ENCODE measurements at regions not wholly inside any gene's neighbourhood (a gene's known extent, or its start where the extent isn't known, plus 50 kb on each side); places are given as distances from the start of the nearest gene placed in this dataset.

GRCh38 chr5:171520300-171521174 is 101.1 kb downstream of the FGF18 start:
- H3K4me1 ChIP-seq (ENCODE audit: low read length), result no peaks in the 10 kb centered on the region
- H4K20me1 ChIP-seq (ENCODE audit: insufficient read depth, low read length), result no peaks in the 10 kb centered on the region
- no peaks in the 10 kb centered on the region for H3K9me3 ChIP-seq (ENCODE audit: insufficient read depth, low read length)
- TF ChIP-seq, protein P1, sequence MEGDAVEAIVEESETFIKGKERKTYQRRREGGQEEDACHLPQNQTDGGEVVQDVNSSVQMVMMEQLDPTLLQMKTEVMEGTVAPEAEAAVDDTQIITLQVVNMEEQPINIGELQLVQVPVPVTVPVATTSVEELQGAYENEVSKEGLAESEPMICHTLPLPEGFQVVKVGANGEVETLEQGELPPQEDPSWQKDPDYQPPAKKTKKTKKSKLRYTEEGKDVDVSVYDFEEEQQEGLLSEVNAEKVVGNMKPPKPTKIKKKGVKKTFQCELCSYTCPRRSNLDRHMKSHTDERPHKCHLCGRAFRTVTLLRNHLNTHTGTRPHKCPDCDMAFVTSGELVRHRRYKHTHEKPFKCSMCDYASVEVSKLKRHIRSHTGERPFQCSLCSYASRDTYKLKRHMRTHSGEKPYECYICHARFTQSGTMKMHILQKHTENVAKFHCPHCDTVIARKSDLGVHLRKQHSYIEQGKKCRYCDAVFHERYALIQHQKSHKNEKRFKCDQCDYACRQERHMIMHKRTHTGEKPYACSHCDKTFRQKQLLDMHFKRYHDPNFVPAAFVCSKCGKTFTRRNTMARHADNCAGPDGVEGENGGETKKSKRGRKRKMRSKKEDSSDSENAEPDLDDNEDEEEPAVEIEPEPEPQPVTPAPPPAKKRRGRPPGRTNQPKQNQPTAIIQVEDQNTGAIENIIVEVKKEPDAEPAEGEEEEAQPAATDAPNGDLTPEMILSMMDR (IDR thresholded peaks at IDR 0.05; ENCODE audit: low read depth, low read length), result no peak
- H3K27ac ChIP-seq (ENCODE audit: low read length), result no peak overlapping the region
- no peaks in the 10 kb centered on the region for H3K36me3 ChIP-seq (replicated peaks; ENCODE audit: low read depth, low read length)
- H3K4me3 ChIP-seq (ENCODE audit: low read length), result no peak overlapping the region
- H3K9ac ChIP-seq (ENCODE audit: low read length), result no peak overlapping the region
- H2AFZ ChIP-seq (ENCODE audit: low read depth, low read length), result no peak overlapping the region
- no peaks in the 10 kb centered on the region for H3K79me2 ChIP-seq (ENCODE audit: low read length)
- H3K4me2 ChIP-seq (ENCODE audit: low read length), result no peak overlapping the region
- H3K27me3 ChIP-seq (ENCODE audit: low read depth, low read length), result no peaks in the 10 kb centered on the region; the same call in 1 of the 2 replicates

DNA sequence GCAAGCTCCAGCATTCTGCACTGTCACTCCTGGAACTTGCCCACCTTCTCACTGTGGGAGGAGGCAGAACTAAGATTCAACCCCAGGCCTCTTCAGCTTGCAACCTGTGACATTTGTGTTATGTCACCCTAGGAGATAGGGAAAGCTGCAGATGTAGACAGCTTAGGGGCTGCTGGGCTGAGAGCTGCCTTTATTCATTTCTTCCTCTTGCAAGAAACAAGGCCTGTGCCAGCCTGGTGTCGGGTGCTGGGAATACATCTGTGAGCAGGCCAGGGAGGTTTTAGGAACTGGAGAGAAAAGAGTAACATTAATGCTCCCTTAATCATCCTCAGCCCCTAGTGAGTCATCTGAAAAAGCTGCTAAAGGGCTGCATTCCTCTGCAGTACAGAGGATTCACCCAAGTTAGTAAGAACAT is 101.8 kb downstream of the FGF18 start:
- H3K9me3 ChIP-seq (ENCODE audit: insufficient read depth, low read length), result no peaks in the 10 kb centered on the region
- no peaks in the 10 kb centered on the region for H4K20me1 ChIP-seq (ENCODE audit: insufficient read depth, low read length)
- H2AFZ ChIP-seq (ENCODE audit: low read depth, low read length), result no peak overlapping the region
- no peaks in the 10 kb centered on the region; the same call in 1 of the 2 replicates for H3K27me3 ChIP-seq (ENCODE audit: low read depth, low read length)
- H3K4me2 ChIP-seq (ENCODE audit: low read length), result no peak overlapping the region
- no peak overlapping the region for H3K4me3 ChIP-seq (ENCODE audit: low read length)
- TF ChIP-seq, protein P1 (IDR thresholded peaks at IDR 0.05; ENCODE audit: low read depth, low read length), result no peak
- TF ChIP-seq EZH2phosphoT487 (IDR thresholded peaks at IDR 0.05; ENCODE audit: low read depth), result no peak
- no peaks in the 10 kb centered on the region for H3K36me3 ChIP-seq (replicated peaks; ENCODE audit: low read depth, low read length)
- no peaks in the 10 kb centered on the region for H3K4me1 ChIP-seq (ENCODE audit: low read length)
- H3K27ac ChIP-seq (ENCODE audit: low read length), result no peak overlapping the region
- H3K79me2 ChIP-seq (ENCODE audit: low read length), result no peaks in the 10 kb centered on the region
- no peak overlapping the region for H3K9ac ChIP-seq (ENCODE audit: low read length)

DNA sequence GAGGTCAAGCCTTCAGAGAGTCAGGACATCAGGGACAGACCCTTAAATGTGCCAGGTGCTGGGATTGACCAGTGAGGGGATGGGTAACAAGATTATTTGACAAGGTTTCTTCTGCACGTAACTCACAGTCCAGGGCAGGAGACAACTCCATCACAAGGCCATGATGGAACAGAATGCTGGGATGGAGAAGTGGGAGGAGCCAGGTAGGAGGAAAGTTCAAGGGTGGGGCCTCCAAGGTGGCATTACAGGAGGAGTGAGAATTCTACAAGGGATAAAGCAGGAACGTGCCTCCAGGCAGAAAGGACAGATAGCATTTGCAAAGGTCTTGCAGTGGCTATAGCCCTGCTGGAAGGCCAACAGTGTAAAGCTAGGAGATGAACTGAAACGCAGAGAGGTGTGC is 102.2 kb downstream of the FGF18 start:
- no peak overlapping the region for H3K4me3 ChIP-seq (ENCODE audit: low read length)
- no peaks in the 10 kb centered on the region for H3K9me3 ChIP-seq (ENCODE audit: insufficient read depth, low read length)
- no peak overlapping the region for H3K27ac ChIP-seq (ENCODE audit: low read length)
- H4K20me1 ChIP-seq (ENCODE audit: insufficient read depth, low read length), result no peaks in the 10 kb centered on the region
- no peak for TF ChIP-seq EZH2phosphoT487 (IDR thresholded peaks at IDR 0.05; ENCODE audit: low read depth)
- TF ChIP-seq, protein P1 (IDR thresholded peaks at IDR 0.05; ENCODE audit: low read depth, low read length), result no peak
- no peak overlapping the region for H3K9ac ChIP-seq (ENCODE audit: low read length)
- no peaks in the 10 kb centered on the region for H3K4me1 ChIP-seq (ENCODE audit: low read length)
- H3K79me2 ChIP-seq (ENCODE audit: low read length), result no peaks in the 10 kb centered on the region
- no peak overlapping the region for H3K4me2 ChIP-seq (ENCODE audit: low read length)
- no peaks in the 10 kb centered on the region for H3K36me3 ChIP-seq (replicated peaks; ENCODE audit: low read depth, low read length)
- no peaks in the 10 kb centered on the region for H3K27me3 ChIP-seq (ENCODE audit: low read depth, low read length)
- H2AFZ ChIP-seq (ENCODE audit: low read depth, low read length), result no peak overlapping the region

GRCh38 chr5:171523781-171524180 is 104.3 kb downstream of the FGF18 start:
- no peak overlapping the region for H3K4me2 ChIP-seq (ENCODE audit: low read length)
- TF ChIP-seq, protein P1 (IDR thresholded peaks at IDR 0.05; ENCODE audit: low read depth, low read length), result no peak
- no peak for TF ChIP-seq EZH2phosphoT487 (IDR thresholded peaks at IDR 0.05; ENCODE audit: low read depth)
- H3K4me3 ChIP-seq (ENCODE audit: low read length), result no peak overlapping the region
- H3K79me2 ChIP-seq (ENCODE audit: low read length), result no peaks in the 10 kb centered on the region
- H3K36me3 ChIP-seq (replicated peaks; ENCODE audit: low read depth, low read length), result no peaks in the 10 kb centered on the region
- no peaks in the 10 kb centered on the region for H3K4me1 ChIP-seq (ENCODE audit: low read length)
- no peak overlapping the region for H2AFZ ChIP-seq (ENCODE audit: low read depth, low read length)
- H3K27me3 ChIP-seq (ENCODE audit: low read depth, low read length), result no peaks in the 10 kb centered on the region
- H4K20me1 ChIP-seq (ENCODE audit: insufficient read depth, low read length), result no peaks in the 10 kb centered on the region
- H3K9ac ChIP-seq (ENCODE audit: low read length), result no peak overlapping the region
- H3K27ac ChIP-seq (ENCODE audit: low read length), result no peak overlapping the region
- H3K9me3 ChIP-seq (ENCODE audit: insufficient read depth, low read length), result no peaks in the 10 kb centered on the region
